ENCODE measurements at regions not wholly inside any gene's neighbourhood (a gene's known extent, or its start where the extent isn't known, plus 50 kb on each side); places are given as distances from the start of the nearest gene placed in this dataset.

DNA sequence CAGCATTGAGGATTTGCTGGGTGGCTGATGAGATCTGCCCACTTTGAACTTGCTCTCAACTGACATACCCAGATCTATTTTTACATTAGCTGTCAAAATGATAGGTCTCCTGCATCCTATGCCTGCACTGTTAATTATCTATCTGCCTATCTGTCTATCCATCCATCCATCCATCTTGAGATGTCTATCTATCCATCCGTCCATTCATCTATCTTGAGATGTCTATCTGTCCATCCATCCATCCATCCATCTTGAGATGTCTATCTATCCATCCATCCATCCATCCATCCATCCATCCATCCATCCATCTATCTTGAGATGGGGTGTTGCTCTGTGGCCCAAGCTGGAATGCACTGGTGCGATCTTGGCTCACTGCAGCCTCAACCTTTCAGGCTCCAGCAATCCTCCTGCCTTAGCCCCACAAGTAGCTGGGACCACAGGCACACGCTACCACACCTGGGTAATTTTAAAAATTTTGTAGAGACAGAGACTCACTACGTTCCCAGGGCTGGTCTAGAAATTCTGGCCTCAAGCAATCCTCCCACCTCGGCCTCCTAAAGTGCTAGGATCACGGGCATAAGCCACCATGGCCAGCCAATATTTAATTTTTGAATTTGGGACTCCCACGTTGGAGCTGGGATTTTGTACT, 159.4 kb upstream of the NSMCE3 start:
- no TSS peak for BruUV-seq (replicated peaks)
- TF ChIP-seq EZH2 (IDR thresholded peaks at IDR 0.05; ENCODE audit: borderline replicate concordance, low read depth, low read length, poor library complexity, severe bottlenecking): no peak
- TF ChIP-seq, protein P1, sequence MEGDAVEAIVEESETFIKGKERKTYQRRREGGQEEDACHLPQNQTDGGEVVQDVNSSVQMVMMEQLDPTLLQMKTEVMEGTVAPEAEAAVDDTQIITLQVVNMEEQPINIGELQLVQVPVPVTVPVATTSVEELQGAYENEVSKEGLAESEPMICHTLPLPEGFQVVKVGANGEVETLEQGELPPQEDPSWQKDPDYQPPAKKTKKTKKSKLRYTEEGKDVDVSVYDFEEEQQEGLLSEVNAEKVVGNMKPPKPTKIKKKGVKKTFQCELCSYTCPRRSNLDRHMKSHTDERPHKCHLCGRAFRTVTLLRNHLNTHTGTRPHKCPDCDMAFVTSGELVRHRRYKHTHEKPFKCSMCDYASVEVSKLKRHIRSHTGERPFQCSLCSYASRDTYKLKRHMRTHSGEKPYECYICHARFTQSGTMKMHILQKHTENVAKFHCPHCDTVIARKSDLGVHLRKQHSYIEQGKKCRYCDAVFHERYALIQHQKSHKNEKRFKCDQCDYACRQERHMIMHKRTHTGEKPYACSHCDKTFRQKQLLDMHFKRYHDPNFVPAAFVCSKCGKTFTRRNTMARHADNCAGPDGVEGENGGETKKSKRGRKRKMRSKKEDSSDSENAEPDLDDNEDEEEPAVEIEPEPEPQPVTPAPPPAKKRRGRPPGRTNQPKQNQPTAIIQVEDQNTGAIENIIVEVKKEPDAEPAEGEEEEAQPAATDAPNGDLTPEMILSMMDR (conservative IDR thresholded peaks at IDR 0.05; ENCODE audit: low read depth, low read length): no peak
- H3K4me1 ChIP-seq (ENCODE audit: insufficient read depth, low read length, poor library complexity, severe bottlenecking): no peaks in the 10 kb centered on the region
- no peak overlapping the region for H3K27ac ChIP-seq (ENCODE audit: low read depth, low read length, poor library complexity, severe bottlenecking)
- intact Hi-C loops (cut with micrococcal nuclease; ENCODE audit: unreplicated experiment): no loop called here
- no peak overlapping the region for H3K4me3 ChIP-seq (ENCODE audit: low read depth, low read length, poor library complexity, severe bottlenecking)
- no peak for DNase-seq (ENCODE audit: low spot score)
- H3K27me3 ChIP-seq (replicated peaks; ENCODE audit: insufficient read depth, low read depth, low read length, poor library complexity): no peaks in the 10 kb centered on the region
- H3K36me3 ChIP-seq (ENCODE audit: insufficient read depth, low read length, poor library complexity, severe bottlenecking): no peaks in the 10 kb centered on the region
- ChIA-PET POLR2A (ENCODE audit: low non-redundant PET) (no interaction called here), CTCF (no interaction called here)
- H3K9me3 ChIP-seq (ENCODE audit: low read depth, low read length, poor library complexity, severe bottlenecking): no peaks in the 10 kb centered on the region

DNA sequence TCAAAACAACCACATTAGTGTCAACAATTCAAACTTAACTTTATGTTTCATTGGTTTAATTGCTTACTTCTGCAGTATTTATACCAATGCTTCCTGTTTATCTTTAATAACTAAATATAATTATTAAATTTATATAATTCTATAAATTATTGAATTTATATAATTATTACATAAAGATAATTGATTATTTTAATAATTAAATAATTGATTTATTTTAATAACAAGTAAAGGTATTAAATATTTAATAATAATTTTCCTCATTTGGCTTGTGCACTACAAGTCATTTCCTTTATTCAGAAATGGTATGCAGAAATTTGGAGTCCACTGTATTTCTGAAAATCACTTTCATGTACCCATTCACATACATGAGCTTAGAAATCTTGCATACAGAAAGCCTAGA, 156.2 kb upstream of the NSMCE3 start:
- Histone ChIP-seq H3K4me1 (ENCODE audit: insufficient read depth, low read length, poor library complexity, severe bottlenecking) (no peaks in the 10 kb centered on the region), H3K4me3 (ENCODE audit: low read depth, low read length, poor library complexity, severe bottlenecking) (no peak overlapping the region), H3K9me3 (ENCODE audit: low read depth, low read length, poor library complexity, severe bottlenecking) (no peaks in the 10 kb centered on the region), H3K36me3 (ENCODE audit: insufficient read depth, low read length, poor library complexity, severe bottlenecking) (no peaks in the 10 kb centered on the region), H3K27ac (ENCODE audit: low read depth, low read length, poor library complexity, severe bottlenecking) (no peak overlapping the region), H3K27me3 (replicated peaks; ENCODE audit: insufficient read depth, low read depth, low read length, poor library complexity) (no peaks in the 10 kb centered on the region)
- BruUV-seq (replicated peaks): no TSS peak
- ChIA-PET POLR2A (ENCODE audit: low non-redundant PET) (no interaction called here), CTCF (no interaction called here)
- no peak for DNase-seq (ENCODE audit: low spot score)
- intact Hi-C loops (cut with micrococcal nuclease; ENCODE audit: unreplicated experiment): no loop called here
- TF ChIP-seq, protein P1 (conservative IDR thresholded peaks at IDR 0.05; ENCODE audit: low read depth, low read length): no peak
- TF ChIP-seq EZH2 (IDR thresholded peaks at IDR 0.05; ENCODE audit: borderline replicate concordance, low read depth, low read length, poor library complexity, severe bottlenecking): no peak

DNA sequence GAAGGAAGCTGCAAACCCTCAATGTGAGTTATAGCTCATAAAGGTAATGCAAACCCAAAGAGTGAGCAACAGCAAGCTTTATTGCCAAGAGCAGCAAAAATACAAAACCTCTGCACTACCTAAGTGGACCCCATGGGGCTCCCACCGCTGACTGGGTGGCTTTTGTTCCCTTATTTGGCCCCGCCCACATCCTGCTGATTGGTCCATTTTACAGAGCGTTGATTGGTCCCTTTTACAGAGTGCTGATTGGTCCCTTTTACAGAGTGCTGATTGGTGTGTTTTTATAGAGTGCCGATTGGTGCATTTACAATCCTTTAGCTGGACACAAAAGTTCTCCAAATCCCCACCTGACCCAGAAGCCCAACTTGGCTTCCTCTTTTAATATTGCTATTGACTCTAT, 154.5 kb upstream of the NSMCE3 start:
- no peaks in the 10 kb centered on the region for H3K9me3 ChIP-seq (ENCODE audit: low read depth, low read length, poor library complexity, severe bottlenecking)
- H3K4me1 ChIP-seq (ENCODE audit: insufficient read depth, low read length, poor library complexity, severe bottlenecking): no peaks in the 10 kb centered on the region
- no peak for DNase-seq (ENCODE audit: low spot score)
- intact Hi-C loops (cut with micrococcal nuclease; ENCODE audit: unreplicated experiment): no loop called here
- POLR2A ChIA-PET (ENCODE audit: low non-redundant PET): no interaction called here
- no TSS peak for BruUV-seq (replicated peaks)
- H3K27ac ChIP-seq (ENCODE audit: low read depth, low read length, poor library complexity, severe bottlenecking): no peak overlapping the region
- no peak overlapping the region for H3K4me3 ChIP-seq (ENCODE audit: low read depth, low read length, poor library complexity, severe bottlenecking)
- CTCF ChIA-PET: no interaction called here
- no peaks in the 10 kb centered on the region for H3K27me3 ChIP-seq (replicated peaks; ENCODE audit: insufficient read depth, low read depth, low read length, poor library complexity)
- TF ChIP-seq, protein P1 (conservative IDR thresholded peaks at IDR 0.05; ENCODE audit: low read depth, low read length): no peak
- no peak for TF ChIP-seq EZH2 (IDR thresholded peaks at IDR 0.05; ENCODE audit: borderline replicate concordance, low read depth, low read length, poor library complexity, severe bottlenecking)
- no peaks in the 10 kb centered on the region for H3K36me3 ChIP-seq (ENCODE audit: insufficient read depth, low read length, poor library complexity, severe bottlenecking)

All from A673 (cell line).